ENCODE measurements at regions not wholly inside any gene's neighbourhood (a gene's known extent, or its start where the extent isn't known, plus 50 kb on each side); places are given as distances from the start of the nearest gene placed in this dataset.

- TF ChIP-seq, protein P1, sequence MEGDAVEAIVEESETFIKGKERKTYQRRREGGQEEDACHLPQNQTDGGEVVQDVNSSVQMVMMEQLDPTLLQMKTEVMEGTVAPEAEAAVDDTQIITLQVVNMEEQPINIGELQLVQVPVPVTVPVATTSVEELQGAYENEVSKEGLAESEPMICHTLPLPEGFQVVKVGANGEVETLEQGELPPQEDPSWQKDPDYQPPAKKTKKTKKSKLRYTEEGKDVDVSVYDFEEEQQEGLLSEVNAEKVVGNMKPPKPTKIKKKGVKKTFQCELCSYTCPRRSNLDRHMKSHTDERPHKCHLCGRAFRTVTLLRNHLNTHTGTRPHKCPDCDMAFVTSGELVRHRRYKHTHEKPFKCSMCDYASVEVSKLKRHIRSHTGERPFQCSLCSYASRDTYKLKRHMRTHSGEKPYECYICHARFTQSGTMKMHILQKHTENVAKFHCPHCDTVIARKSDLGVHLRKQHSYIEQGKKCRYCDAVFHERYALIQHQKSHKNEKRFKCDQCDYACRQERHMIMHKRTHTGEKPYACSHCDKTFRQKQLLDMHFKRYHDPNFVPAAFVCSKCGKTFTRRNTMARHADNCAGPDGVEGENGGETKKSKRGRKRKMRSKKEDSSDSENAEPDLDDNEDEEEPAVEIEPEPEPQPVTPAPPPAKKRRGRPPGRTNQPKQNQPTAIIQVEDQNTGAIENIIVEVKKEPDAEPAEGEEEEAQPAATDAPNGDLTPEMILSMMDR (IDR thresholded peaks at IDR 0.05): no peak
- no peak for TF ChIP-seq POLR2A (IDR thresholded peaks at IDR 0.05)
Measured at GRCh38 chr21:23712166-23712565, 1895.1 kb downstream of the MRPL39 start.
